Astrocyte (in vitro differentiated cells and primary cell): ENCODE measurements at regions not wholly inside any gene's neighbourhood (a gene's known extent, or its start where the extent isn't known, plus 50 kb on each side); places are given as distances from the start of the nearest gene placed in this dataset.

Experiments
- DNase-seq: peaks from one replicate; pipeline ENCODE4 v3.0.0-alpha.2; 2010; ENCODE audit warnings: low read depth
- FAIRE-seq: peaks from 2 replicates; lab custom pipeline; 2011; peaks lifted over from hg19 to GRCh38; lab: Jason Lieb, UNC
- H2AFZ ChIP-seq: 2 replicates; pipeline ENCODE4 v1.6.0; 2012; ENCODE audit warnings: low read depth, low read length, inconsistent platforms
- H3K27ac ChIP-seq: 2 replicates; pipeline ENCODE4 v1.5.1; 2011; ENCODE audit warnings: low read depth, low read length, inconsistent platforms
- H3K27me3 ChIP-seq: 2 replicates; pipeline ENCODE4 v1.6.0; 2011; ENCODE audit warnings: low read length, inconsistent platforms; ENCODE audit not compliant: insufficient read depth
- H3K36me3 ChIP-seq: 2 replicates; pipeline ENCODE4 v1.5.1; 2011; ENCODE audit warnings: low read length, inconsistent platforms; ENCODE audit not compliant: insufficient read depth
- H3K4me1 ChIP-seq: 2 replicates; pipeline ENCODE4 v1.5.1; 2011; ENCODE audit warnings: low read length, inconsistent platforms; ENCODE audit not compliant: insufficient read depth
- H3K4me2 ChIP-seq: 2 replicates; pipeline ENCODE4 v1.6.0; 2012; ENCODE audit warnings: low read length, inconsistent platforms
- H3K4me3 ChIP-seq: 2 replicates; pipeline ENCODE4 v1.5.1; 2011; ENCODE audit warnings: low read depth, mild to moderate bottlenecking, low read length, inconsistent platforms; ENCODE audit not compliant: insufficient read depth
- H3K79me2 ChIP-seq: 2 replicates; pipeline ENCODE4 v1.6.0; 2012; ENCODE audit warnings: mild to moderate bottlenecking, low read length, inconsistent platforms; ENCODE audit not compliant: insufficient read depth
- H3K9ac ChIP-seq: 2 replicates; pipeline ENCODE4 v1.6.0; 2012; ENCODE audit warnings: mild to moderate bottlenecking, low read length, inconsistent platforms
- H3K9me3 ChIP-seq: 2 replicates; pipeline ENCODE4 v1.5.1; 2012; ENCODE audit warnings: low read depth, mild to moderate bottlenecking, low read length, inconsistent platforms; ENCODE audit not compliant: insufficient read depth
- H4K20me1 ChIP-seq: 2 replicates; pipeline ENCODE4 v1.6.0; 2012; ENCODE audit warnings: low read length, inconsistent platforms; ENCODE audit not compliant: insufficient read depth
- H3K27ac Mint-ChIP-seq: one replicate; pipeline ENCODE4 v1.8.0; 2021; ENCODE audit warnings: mild to moderate bottlenecking, mixed read lengths; ENCODE audit not compliant: unreplicated experiment
- H3K27me3 Mint-ChIP-seq: one replicate; pipeline ENCODE4 v1.8.0; 2021; ENCODE audit warnings: low read depth, mixed read lengths; ENCODE audit not compliant: unreplicated experiment
- H3K36me3 Mint-ChIP-seq: one replicate; pipeline ENCODE4 v1.8.0; 2021; ENCODE audit warnings: low read depth, mixed read lengths; ENCODE audit not compliant: unreplicated experiment
- H3K4me1 Mint-ChIP-seq: one replicate; pipeline ENCODE4 v1.8.0; 2021; ENCODE audit warnings: low read depth, mixed read lengths; ENCODE audit not compliant: unreplicated experiment
- H3K4me3 Mint-ChIP-seq: one replicate; pipeline ENCODE4 v1.8.0; 2021; ENCODE audit warnings: mild to moderate bottlenecking, moderate library complexity, mixed read lengths; ENCODE audit not compliant: unreplicated experiment
- H3K9me3 Mint-ChIP-seq: one replicate; pipeline ENCODE4 v1.8.0; 2021; ENCODE audit warnings: mild to moderate bottlenecking, mixed read lengths; ENCODE audit not compliant: unreplicated experiment
- EZH2 ChIP-seq: IDR thresholded peaks from 2 replicates; pipeline ENCODE4 v1.6.1; 2012; ENCODE audit warnings: mild to moderate bottlenecking, low read length, inconsistent platforms; ENCODE audit not compliant: insufficient read depth
- TF ChIP-seq, protein P1 (sequence below): IDR thresholded peaks from 2 replicates; pipeline ENCODE4 v1.5.1; 2011; ENCODE audit warnings: low read depth, mild to moderate bottlenecking, inconsistent platforms, low read length, moderate library complexity; ENCODE audit not compliant: insufficient read depth

DNA sequence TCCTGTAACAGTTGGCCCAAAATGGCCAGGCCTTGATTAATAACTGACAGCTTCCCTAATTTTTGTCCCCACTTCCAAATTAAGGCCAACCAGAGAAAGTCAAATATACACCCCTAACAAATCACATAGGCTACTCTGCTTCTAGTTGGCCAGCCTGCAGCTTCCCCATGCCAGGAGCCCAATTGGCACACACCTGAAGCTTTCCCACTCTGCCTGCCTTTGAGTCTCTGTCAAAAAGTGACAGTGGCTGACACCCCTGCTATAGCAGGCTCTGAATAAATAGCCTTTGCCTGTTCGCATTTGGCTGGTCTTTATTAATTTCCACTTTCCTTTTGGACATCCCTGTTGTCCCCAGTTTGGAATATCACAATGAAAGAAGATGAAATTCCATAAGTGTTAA lies 256.6 kb upstream of the NCKAP5 start:
- DNase-seq (no peak), FAIRE-seq (no peak)
- Mint-ChIP-seq H3K9me3 (no peaks in the 10 kb centered on the region), H3K36me3 (peaks cover 2% of the 10 kb centered on the region), H3K4me3 (no peak overlapping the region), H3K27ac (no peak overlapping the region), H3K27me3 (no peaks in the 10 kb centered on the region), H3K4me1 (peaks cover 10% of the 10 kb centered on the region)
- no peaks in the 10 kb centered on the region for H4K20me1 ChIP-seq
- no peaks in the 10 kb centered on the region for H3K9me3 ChIP-seq
- H3K27ac ChIP-seq, result no peak overlapping the region
- no peak for TF ChIP-seq EZH2
- TF ChIP-seq, protein P1, sequence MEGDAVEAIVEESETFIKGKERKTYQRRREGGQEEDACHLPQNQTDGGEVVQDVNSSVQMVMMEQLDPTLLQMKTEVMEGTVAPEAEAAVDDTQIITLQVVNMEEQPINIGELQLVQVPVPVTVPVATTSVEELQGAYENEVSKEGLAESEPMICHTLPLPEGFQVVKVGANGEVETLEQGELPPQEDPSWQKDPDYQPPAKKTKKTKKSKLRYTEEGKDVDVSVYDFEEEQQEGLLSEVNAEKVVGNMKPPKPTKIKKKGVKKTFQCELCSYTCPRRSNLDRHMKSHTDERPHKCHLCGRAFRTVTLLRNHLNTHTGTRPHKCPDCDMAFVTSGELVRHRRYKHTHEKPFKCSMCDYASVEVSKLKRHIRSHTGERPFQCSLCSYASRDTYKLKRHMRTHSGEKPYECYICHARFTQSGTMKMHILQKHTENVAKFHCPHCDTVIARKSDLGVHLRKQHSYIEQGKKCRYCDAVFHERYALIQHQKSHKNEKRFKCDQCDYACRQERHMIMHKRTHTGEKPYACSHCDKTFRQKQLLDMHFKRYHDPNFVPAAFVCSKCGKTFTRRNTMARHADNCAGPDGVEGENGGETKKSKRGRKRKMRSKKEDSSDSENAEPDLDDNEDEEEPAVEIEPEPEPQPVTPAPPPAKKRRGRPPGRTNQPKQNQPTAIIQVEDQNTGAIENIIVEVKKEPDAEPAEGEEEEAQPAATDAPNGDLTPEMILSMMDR, result no peak
- no peaks in the 10 kb centered on the region for H3K27me3 ChIP-seq
- H3K79me2 ChIP-seq, result no peaks in the 10 kb centered on the region
- no peak overlapping the region for H3K4me2 ChIP-seq
- H3K4me1 ChIP-seq, result peaks cover 15% of the 10 kb centered on the region
- no peak overlapping the region for H3K9ac ChIP-seq
- no peaks in the 10 kb centered on the region for H3K36me3 ChIP-seq
- no peak overlapping the region for H2AFZ ChIP-seq
- no peak overlapping the region for H3K4me3 ChIP-seq

DNA sequence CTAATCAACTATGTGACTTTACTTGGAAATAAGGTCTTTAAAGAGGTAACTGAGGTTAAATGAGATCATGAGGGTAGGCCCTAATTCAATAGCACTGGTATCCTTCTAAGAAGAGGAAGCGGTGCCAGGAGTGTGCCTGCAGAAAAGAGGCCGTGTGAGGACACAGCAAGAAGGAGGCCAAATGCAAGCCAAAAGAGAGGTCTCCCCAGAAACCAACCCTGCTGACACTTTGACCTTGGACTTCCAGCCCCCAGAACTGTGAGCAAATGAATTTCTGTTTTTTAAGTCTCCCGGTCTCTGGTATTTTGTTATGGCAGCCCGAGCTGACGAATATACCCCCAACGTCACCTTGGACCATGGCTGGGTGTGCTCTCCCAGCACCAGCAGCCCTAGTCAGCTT lies 257.5 kb upstream of the NCKAP5 start:
- TF ChIP-seq, protein P1, result no peak
- no peak for TF ChIP-seq EZH2
- Mint-ChIP-seq H3K4me3 (no peak overlapping the region), H3K36me3 (peaks cover 2% of the 10 kb centered on the region), H3K9me3 (no peaks in the 10 kb centered on the region), H3K27me3 (no peaks in the 10 kb centered on the region), H3K4me1 (peaks cover 7% of the 10 kb centered on the region), H3K27ac (no peak overlapping the region)
- Histone ChIP-seq H3K27me3 (no peaks in the 10 kb centered on the region), H3K79me2 (no peaks in the 10 kb centered on the region), H3K4me1 (peaks cover 10% of the 10 kb centered on the region), H3K9ac (no peak overlapping the region), H3K4me2 (no peak overlapping the region), H3K27ac (no peak overlapping the region), H3K4me3 (no peak overlapping the region), H3K36me3 (no peaks in the 10 kb centered on the region), H4K20me1 (no peaks in the 10 kb centered on the region), H2AFZ (no peak overlapping the region), H3K9me3 (no peaks in the 10 kb centered on the region)
- DNase-seq (no peak), FAIRE-seq (no peak)

DNA sequence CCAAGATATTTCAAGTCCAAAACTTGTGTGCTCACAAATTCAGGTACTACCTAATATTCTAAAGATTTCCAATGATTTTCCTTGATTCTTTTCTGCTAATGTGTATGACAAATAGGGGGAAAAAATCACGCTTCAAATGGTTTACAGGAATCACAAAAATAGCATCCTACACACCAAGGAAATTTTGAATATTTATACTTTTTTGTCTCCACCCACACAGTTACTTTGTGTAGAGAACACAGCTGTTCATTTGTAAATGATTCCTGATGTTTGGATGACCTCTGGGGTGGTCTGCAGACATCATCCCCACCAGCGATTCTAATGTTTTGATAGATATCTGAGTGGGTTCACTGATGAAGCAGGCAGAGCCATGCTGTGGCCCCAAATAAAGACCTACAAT lies 260.6 kb upstream of the NCKAP5 start:
- Mint-ChIP-seq H3K36me3 (peaks cover 2% of the 10 kb centered on the region), H3K27me3 (no peaks in the 10 kb centered on the region), H3K9me3 (no peaks in the 10 kb centered on the region), H3K4me1 (peaks cover 2% of the 10 kb centered on the region), H3K27ac (no peak overlapping the region), H3K4me3 (no peak overlapping the region)
- Histone ChIP-seq H3K36me3 (no peaks in the 10 kb centered on the region), H3K4me2 (no peak overlapping the region), H3K27me3 (no peaks in the 10 kb centered on the region), H4K20me1 (no peaks in the 10 kb centered on the region), H3K9ac (no peak overlapping the region), H3K27ac (no peak overlapping the region), H3K4me1 (no peaks in the 10 kb centered on the region), H2AFZ (no peak overlapping the region), H3K79me2 (no peaks in the 10 kb centered on the region), H3K4me3 (no peak overlapping the region), H3K9me3 (no peaks in the 10 kb centered on the region)
- FAIRE-seq (no peak), DNase-seq (no peak)
- TF ChIP-seq, protein P1, result no peak
- TF ChIP-seq EZH2, result no peak
